Fibroblast of lung (primary cell): ENCODE measurements at regions not wholly inside any gene's neighbourhood (a gene's known extent, or its start where the extent isn't known, plus 50 kb on each side); places are given as distances from the start of the nearest gene placed in this dataset.
A peak's percentile ranks its signal among the peaks of the same experiment; 100 is the strongest.

Source experiments
- DNase-seq, 2 donors: peaks; one replicate each; pipeline versions ENCODE4 v3.0.0 to v3.0.0-alpha.2; 2010; ENCODE audit warnings: low read depth in 2 of 2
- H2AFZ ChIP-seq: 2 replicates; pipeline ENCODE4 v1.5.1; 2012; ENCODE audit warnings: low read length, control low read depth, inconsistent platforms
- H3K27ac ChIP-seq: 2 replicates; pipeline ENCODE4 v1.5.1; 2011; ENCODE audit warnings: low read length, control low read depth; ENCODE audit not compliant: insufficient read depth
- H3K27me3 ChIP-seq: 2 replicates; pipeline ENCODE4 v1.5.1; 2011; ENCODE audit warnings: mild to moderate bottlenecking, low read length; ENCODE audit not compliant: control insufficient read depth, insufficient read depth
- H3K36me3 ChIP-seq: 2 replicates; pipeline ENCODE4 v1.5.1; 2011; ENCODE audit warnings: low read length; ENCODE audit not compliant: control insufficient read depth, insufficient read depth
- H3K4me1 ChIP-seq: 2 replicates; pipeline ENCODE4 v1.5.1; 2011; ENCODE audit warnings: low read length; ENCODE audit not compliant: control insufficient read depth, insufficient read depth; ENCODE audit errors: extremely low read depth
- H3K4me2 ChIP-seq: 2 replicates; pipeline ENCODE4 v1.5.1; 2011; ENCODE audit warnings: low read length, control low read depth; ENCODE audit not compliant: insufficient read depth; ENCODE audit errors: extremely low read depth
- H3K4me3 ChIP-seq, 4 experiments: fragments of 200-600 bp in 1 of 4; sonication (generic) in 1 of 4; replicated peaks in 1 of 4; 2 replicates each; pipeline ENCODE4 v1.5.1; 2011 to 2016; ENCODE audit warnings: low read length in 4 of 4, low read depth in 3 of 4, mild to moderate bottlenecking in 3 of 4, control low read depth in 2 of 4, inconsistent platforms in 1 of 4, mixed read lengths in 1 of 4; ENCODE audit not compliant: insufficient read depth in 1 of 4; ENCODE audit errors: control extremely low read depth in 1 of 4
- H3K79me2 ChIP-seq: 2 replicates; pipeline ENCODE4 v1.5.1; 2012; ENCODE audit warnings: mild to moderate bottlenecking, low read length, inconsistent platforms; ENCODE audit not compliant: control insufficient read depth, insufficient read depth
- H3K9ac ChIP-seq: 2 replicates; pipeline ENCODE4 v1.5.1; 2011; ENCODE audit warnings: mild to moderate bottlenecking, low read length, control low read depth; ENCODE audit not compliant: insufficient read depth
- H3K9me3 ChIP-seq: 2 replicates; pipeline ENCODE4 v1.5.1; 2012; ENCODE audit warnings: low read depth, low read length; ENCODE audit not compliant: control insufficient read depth, insufficient read depth
- H4K20me1 ChIP-seq: 2 replicates; pipeline ENCODE4 v1.5.1; 2011; ENCODE audit warnings: low read length; ENCODE audit not compliant: control insufficient read depth, insufficient read depth; ENCODE audit errors: extremely low read depth
- EZH2 ChIP-seq: IDR thresholded peaks from 2 replicates; pipeline ENCODE4 v1.5.1; 2012; ENCODE audit warnings: low read length, control low read depth, mild to moderate bottlenecking; ENCODE audit errors: missing control alignments
- TF ChIP-seq, protein P1 (sequence below), 2 donors: IDR thresholded peaks in 1 of 2; conservative IDR thresholded peaks in 1 of 2; 1 replicate in 1 of 2; 2 replicates in 1 of 2; pipeline ENCODE4 v1.5.1; 2011 to 2012; ENCODE audit warnings: low read length in 2 of 2, control low read depth in 1 of 2, inconsistent platforms in 1 of 2, low read depth in 1 of 2, mild to moderate bottlenecking in 1 of 2

DNA sequence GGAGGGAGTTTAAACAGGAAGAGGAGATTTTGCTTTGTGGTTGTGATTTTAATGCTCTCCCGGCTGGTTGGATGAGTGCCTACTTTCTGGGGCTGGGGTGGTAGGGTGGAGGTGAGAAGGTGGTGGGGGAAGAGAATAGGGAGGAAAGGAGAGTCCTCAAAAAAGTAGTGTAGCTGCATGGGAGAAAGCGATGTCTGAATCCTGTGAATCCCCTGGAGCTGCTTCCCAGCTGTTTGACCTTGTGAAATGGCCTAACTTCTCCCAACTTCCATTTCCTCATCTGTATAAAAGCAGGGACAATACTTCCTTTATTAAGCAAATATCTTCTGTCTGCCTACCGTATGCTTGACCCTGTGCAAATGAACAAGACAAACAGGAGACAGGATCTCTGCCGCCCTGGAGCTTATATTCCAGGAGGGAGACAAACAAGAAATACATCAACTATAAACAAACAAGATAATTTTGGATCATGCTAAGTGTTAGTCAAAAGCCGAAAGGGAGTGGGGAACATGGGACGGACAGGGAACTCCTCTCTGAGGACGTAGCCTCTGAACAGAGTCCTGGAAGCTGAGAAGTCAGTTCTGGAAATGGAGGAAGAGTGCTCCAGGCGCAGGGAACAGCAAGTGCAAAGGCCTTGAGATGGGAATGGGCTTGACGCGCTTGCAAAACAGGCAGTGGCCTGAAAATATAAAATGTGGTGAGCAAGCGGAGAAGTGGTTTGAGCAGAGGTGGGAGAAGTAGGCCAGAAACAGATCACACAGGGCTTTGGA is 103.5 kb downstream of the SPRY4 start:
- no peak overlapping the region for H3K9ac ChIP-seq
- peaks cover 8% of the 10 kb centered on the region for H3K4me1 ChIP-seq
- H3K36me3 ChIP-seq, result no peaks in the 10 kb centered on the region
- H3K4me2 ChIP-seq, result no peak overlapping the region
- no peaks in the 10 kb centered on the region for H3K79me2 ChIP-seq
- DNase-seq, result peak in 1 of 2 donors; percentile 18
- H2AFZ ChIP-seq, result no peak overlapping the region
- H3K4me3 ChIP-seq, result no peak overlapping the region
- no peak overlapping the region for H3K27ac ChIP-seq
- no peaks in the 10 kb centered on the region for H3K27me3 ChIP-seq
- no peaks in the 10 kb centered on the region for H4K20me1 ChIP-seq
- no peaks in the 10 kb centered on the region for H3K9me3 ChIP-seq
- TF ChIP-seq EZH2, result no peak
- TF ChIP-seq, protein P1, sequence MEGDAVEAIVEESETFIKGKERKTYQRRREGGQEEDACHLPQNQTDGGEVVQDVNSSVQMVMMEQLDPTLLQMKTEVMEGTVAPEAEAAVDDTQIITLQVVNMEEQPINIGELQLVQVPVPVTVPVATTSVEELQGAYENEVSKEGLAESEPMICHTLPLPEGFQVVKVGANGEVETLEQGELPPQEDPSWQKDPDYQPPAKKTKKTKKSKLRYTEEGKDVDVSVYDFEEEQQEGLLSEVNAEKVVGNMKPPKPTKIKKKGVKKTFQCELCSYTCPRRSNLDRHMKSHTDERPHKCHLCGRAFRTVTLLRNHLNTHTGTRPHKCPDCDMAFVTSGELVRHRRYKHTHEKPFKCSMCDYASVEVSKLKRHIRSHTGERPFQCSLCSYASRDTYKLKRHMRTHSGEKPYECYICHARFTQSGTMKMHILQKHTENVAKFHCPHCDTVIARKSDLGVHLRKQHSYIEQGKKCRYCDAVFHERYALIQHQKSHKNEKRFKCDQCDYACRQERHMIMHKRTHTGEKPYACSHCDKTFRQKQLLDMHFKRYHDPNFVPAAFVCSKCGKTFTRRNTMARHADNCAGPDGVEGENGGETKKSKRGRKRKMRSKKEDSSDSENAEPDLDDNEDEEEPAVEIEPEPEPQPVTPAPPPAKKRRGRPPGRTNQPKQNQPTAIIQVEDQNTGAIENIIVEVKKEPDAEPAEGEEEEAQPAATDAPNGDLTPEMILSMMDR (conservative IDR thresholded peaks at IDR 0.05 in 1 of 2, IDR thresholded peaks at IDR 0.05 in 1 of 2; ENCODE audit: low read depth in 1 of 2, low read length in 2 of 2), result peak in 1 of 2 donors; percentile 2

DNA sequence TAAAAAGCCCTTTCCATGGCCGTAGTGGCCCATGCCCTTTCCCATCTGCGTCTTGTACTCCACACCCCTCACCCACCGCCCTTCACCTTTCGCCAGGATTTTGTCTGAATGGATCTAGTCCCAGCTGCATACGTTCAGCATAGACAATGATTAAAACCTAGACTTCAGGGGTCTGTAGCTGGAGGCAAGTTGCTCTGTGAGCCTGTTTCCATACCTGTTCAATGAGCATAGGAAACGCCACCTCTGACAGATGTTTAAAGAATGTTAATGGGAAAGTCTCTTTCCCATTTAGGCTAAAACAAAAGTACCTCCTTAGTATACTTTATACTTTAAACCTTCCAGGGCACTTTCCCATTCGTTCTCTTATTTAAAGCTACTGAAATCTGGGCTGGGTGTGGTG is 105.7 kb downstream of the SPRY4 start:
- Histone ChIP-seq H3K9ac (no peak overlapping the region), H3K27me3 (no peaks in the 10 kb centered on the region), H4K20me1 (no peaks in the 10 kb centered on the region), H3K4me1 (peaks cover 11% of the 10 kb centered on the region), H3K4me3 (no peak overlapping the region), H3K4me2 (no peak overlapping the region), H3K27ac (no peak overlapping the region), H3K79me2 (no peaks in the 10 kb centered on the region), H2AFZ (no peak overlapping the region), H3K36me3 (no peaks in the 10 kb centered on the region), H3K9me3 (no peaks in the 10 kb centered on the region)
- TF ChIP-seq, protein P1 (conservative IDR thresholded peaks at IDR 0.05 in 1 of 2, IDR thresholded peaks at IDR 0.05 in 1 of 2; ENCODE audit: low read depth in 1 of 2, low read length in 2 of 2), result no peak
- no peak for TF ChIP-seq EZH2
- no peak for DNase-seq

DNA sequence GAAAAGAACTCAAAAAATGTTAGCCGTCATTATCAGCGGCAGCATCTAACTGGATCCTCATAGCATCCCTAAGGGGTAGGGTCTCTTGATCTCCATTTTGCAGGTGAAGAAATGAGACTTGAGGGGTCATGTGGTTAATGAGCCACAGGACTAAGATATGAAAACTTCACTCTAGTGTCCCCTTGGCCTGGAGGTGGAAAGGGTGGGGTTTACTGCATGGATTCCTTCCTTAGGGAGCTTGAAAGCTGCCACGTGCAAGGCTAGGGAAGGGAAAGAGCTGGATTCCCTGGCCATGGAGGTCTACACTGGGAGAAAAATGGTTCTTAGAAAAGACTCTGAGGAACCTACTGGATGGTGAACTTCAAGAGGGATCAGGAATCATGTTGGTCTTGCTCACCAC is 107.9 kb downstream of the SPRY4 start:
- Histone ChIP-seq H3K27ac (no peak overlapping the region), H4K20me1 (no peaks in the 10 kb centered on the region), H2AFZ (no peak overlapping the region), H3K79me2 (no peaks in the 10 kb centered on the region), H3K9me3 (no peaks in the 10 kb centered on the region), H3K9ac (no peak overlapping the region), H3K36me3 (no peaks in the 10 kb centered on the region), H3K27me3 (no peaks in the 10 kb centered on the region), H3K4me3 (no peak overlapping the region), H3K4me1 (peaks cover 11% of the 10 kb centered on the region), H3K4me2 (no peak overlapping the region)
- no peak for DNase-seq
- TF ChIP-seq, protein P1 (conservative IDR thresholded peaks at IDR 0.05 in 1 of 2, IDR thresholded peaks at IDR 0.05 in 1 of 2; ENCODE audit: low read depth in 1 of 2, low read length in 2 of 2), result no peak
- TF ChIP-seq EZH2, result no peak
